PC-3 (cell line): ENCODE measurements at regions not wholly inside any gene's neighbourhood (a gene's known extent, or its start where the extent isn't known, plus 50 kb on each side); places are given as distances from the start of the nearest gene placed in this dataset.

Experiments
- ATAC-seq: fragments of 200-7000 bp; cut with Tn5 transposase; 2 replicates; pipeline ENCODE4 v1.9.1; 2020; ENCODE audit warnings: mild to moderate bottlenecking, moderate library complexity
- BruUV-seq: library from RNA; stranded (reverse); fragments of 400-500 nt; replicated peaks from 2 replicates; lab custom pipeline; 2021; lab: Mats Ljungman, UMichigan
- CTCF ChIA-PET: fragments of 300-600 bp; sonication (Branson Sonifier 250); formaldehyde crosslinking; loops from one replicate; lab custom pipeline; 2022; ENCODE audit warnings: antibody characterized with exemption; lab: Charles Lee
- POLR2A ChIA-PET: fragments of 300-600 bp; sonication (Branson Sonifier 250); formaldehyde crosslinking; loops from one replicate; lab custom pipeline; 2022; ENCODE audit warnings: antibody characterized with exemption; ENCODE audit not compliant: unreplicated experiment; lab: Charles Lee
- DNase-seq: peaks from one replicate; pipeline ENCODE4 v3.0.0-alpha.2; 2015
- H2AFZ ChIP-seq: fragments of 300-600 bp; sonication (generic); 2 replicates; pipeline ENCODE4 v1.6.0; 2016; ENCODE audit warnings: antibody characterized with exemption, low read length
- H3F3A ChIP-seq: fragments of 300-600 bp; sonication (generic); one replicate; pipeline ENCODE4 v1.6.0; 2017; ENCODE audit warnings: antibody characterized with exemption, low read length, control low read depth, mild to moderate bottlenecking; ENCODE audit not compliant: unreplicated experiment
- H3K27ac ChIP-seq: fragments of 300-600 bp; sonication (generic); 2 replicates; pipeline ENCODE4 v1.5.1; 2016; ENCODE audit warnings: mild to moderate bottlenecking, low read length
- H3K27me3 ChIP-seq: fragments of 300-600 bp; sonication (generic); 2 replicates; pipeline ENCODE4 v1.6.1; 2016; ENCODE audit warnings: low read length, mixed read lengths
- H3K36me3 ChIP-seq: fragments of 300-600 bp; sonication (generic); 2 replicates; pipeline ENCODE4 v1.6.1; 2016; ENCODE audit warnings: low read depth, mixed run types, low read length, mixed read lengths
- H3K4me1 ChIP-seq: fragments of 300-600 bp; sonication (generic); 2 replicates; pipeline ENCODE4 v1.5.1; 2016; ENCODE audit warnings: low read length; ENCODE audit not compliant: insufficient read depth
- H3K4me2 ChIP-seq: fragments of 300-600 bp; sonication (generic); 2 replicates; pipeline ENCODE4 v1.6.0; 2016; ENCODE audit warnings: low read length
- H3K4me3 ChIP-seq: fragments of 300-600 bp; sonication (generic); 2 replicates; pipeline ENCODE4 v1.5.1; 2016; ENCODE audit warnings: mild to moderate bottlenecking, low read length, mixed read lengths
- H3K79me2 ChIP-seq: fragments of 300-600 bp; sonication (generic); 2 replicates; pipeline ENCODE4 v1.6.1; 2017; ENCODE audit warnings: low read length, mixed read lengths
- H3K9ac ChIP-seq: fragments of 300-600 bp; sonication (generic); 2 replicates; pipeline ENCODE4 v1.6.0; 2016; ENCODE audit warnings: mild to moderate bottlenecking, low read length
- H3K9me2 ChIP-seq: fragments of 300-600 bp; sonication (generic); replicated peaks from 2 replicates; pipeline ENCODE4 v1.6.1; 2016; ENCODE audit warnings: mixed run types, low read length, mixed read lengths
- H3K9me3 ChIP-seq: fragments of 300-600 bp; sonication (generic); 2 replicates; pipeline ENCODE4 v1.6.1; 2016; ENCODE audit warnings: low read length, mixed read lengths
- H4K20me1 ChIP-seq: fragments of 300-600 bp; sonication (generic); 2 replicates; pipeline ENCODE4 v1.6.1; 2016; ENCODE audit warnings: low read length, mixed read lengths
- CTCF ChIP-seq: fragments of 300-600 bp; sonication (generic); conservative IDR thresholded peaks from 2 replicates; pipeline ENCODE4 v1.5.1; 2017; ENCODE audit warnings: antibody characterized with exemption, low read depth, mild to moderate bottlenecking, low read length
- EZH2 ChIP-seq: fragments of 300-600 bp; sonication (generic); IDR thresholded peaks from one replicate; pipeline ENCODE4 v1.6.1; 2017; ENCODE audit warnings: antibody characterized with exemption, mild to moderate bottlenecking, low read length; ENCODE audit not compliant: unreplicated experiment
- EZH2phosphoT487 ChIP-seq: fragments of 300-600 bp; sonication (generic); IDR thresholded peaks from 2 replicates; pipeline ENCODE4 v1.6.1; 2018; ENCODE audit warnings: mild to moderate bottlenecking, antibody characterized with exemption, low read length, borderline replicate concordance
- intact Hi-C: fragments of 100-400 bp; cut with micrococcal nuclease; formaldehyde crosslinking; loops from 2 replicates; pipeline ENCODE4 v1.9.0; 2023

- H3F3A ChIP-seq = no peaks in the 10 kb centered on the region
- DNase-seq (peak; percentile 74), ATAC-seq (peak; percentile 79)
- no peaks in the 10 kb centered on the region for H3K9me2 ChIP-seq
- peaks cover 31% of the 10 kb centered on the region for H3K4me1 ChIP-seq
- H3K27me3 ChIP-seq = no peaks in the 10 kb centered on the region
- H3K4me3 ChIP-seq = no peak overlapping the region
- no peaks in the 10 kb centered on the region for H4K20me1 ChIP-seq
- peak overlapping the region; percentile 44 for H3K4me2 ChIP-seq
- BruUV-seq = no TSS peak
- TF ChIP-seq CTCF (no peak), EZH2 (no peak), EZH2phosphoT487 (no peak)
- H3K9ac ChIP-seq = no peak overlapping the region
- H3K36me3 ChIP-seq = no peaks in the 10 kb centered on the region
- POLR2A ChIA-PET = no interaction called here
- no peak overlapping the region for H3K27ac ChIP-seq
- CTCF ChIA-PET = interaction anchor here (0.6 to 1.0 kb wide), 5 partner anchors 153 to 401 kb away, joined by 3 to 6 read pairs (median 4); no protein-coding TSS in a partner anchor
- no peaks in the 10 kb centered on the region for H3K79me2 ChIP-seq
- intact Hi-C loops = loop anchor here (1.0 to 5.0 kb wide), 6 partner anchors 118 to 924 kb away; no protein-coding TSS in a partner anchor
- H3K9me3 ChIP-seq = no peaks in the 10 kb centered on the region
- no peak overlapping the region for H2AFZ ChIP-seq
Measured at GRCh38 chr3:106610362-106610959, 741.6 kb upstream of the CBLB start.

- CTCF ChIA-PET = no interaction called here
Measured at GRCh38 chr3:106611116-106611515, 742.3 kb upstream of the CBLB start.

More at GRCh38 chr3:106611116-106611515, 742.3 kb upstream of the CBLB start:
- H3K4me1 ChIP-seq = peaks cover 30% of the 10 kb centered on the region
- no peaks in the 10 kb centered on the region for H3K79me2 ChIP-seq
- no peak for DNase-seq
- no peak for TF ChIP-seq EZH2
- TF ChIP-seq CTCF = no peak
- no peak for TF ChIP-seq EZH2phosphoT487
- no peaks in the 10 kb centered on the region for H3K9me3 ChIP-seq
- no peaks in the 10 kb centered on the region for H3K9me2 ChIP-seq
- no peak overlapping the region for H3K27ac ChIP-seq
- H3K4me2 ChIP-seq = peak overlapping the region; percentile 44
- POLR2A ChIA-PET = no interaction called here
- H3F3A ChIP-seq = no peaks in the 10 kb centered on the region
- no peak overlapping the region for H3K9ac ChIP-seq
- no peaks in the 10 kb centered on the region for H4K20me1 ChIP-seq
- intact Hi-C loops = loop anchor here (2.0 to 5.0 kb wide), 2 partner anchors 398 to 644 kb away; no protein-coding TSS in a partner anchor
- no TSS peak for BruUV-seq
- H3K36me3 ChIP-seq = no peaks in the 10 kb centered on the region
- no peak overlapping the region for H2AFZ ChIP-seq
- no peaks in the 10 kb centered on the region for H3K27me3 ChIP-seq
- ATAC-seq = no peak
- H3K4me3 ChIP-seq = no peak overlapping the region
